ENCODE measurements at regions not wholly inside any gene's neighbourhood (a gene's known extent, or its start where the extent isn't known, plus 50 kb on each side); places are given as distances from the start of the nearest gene placed in this dataset.

DNA sequence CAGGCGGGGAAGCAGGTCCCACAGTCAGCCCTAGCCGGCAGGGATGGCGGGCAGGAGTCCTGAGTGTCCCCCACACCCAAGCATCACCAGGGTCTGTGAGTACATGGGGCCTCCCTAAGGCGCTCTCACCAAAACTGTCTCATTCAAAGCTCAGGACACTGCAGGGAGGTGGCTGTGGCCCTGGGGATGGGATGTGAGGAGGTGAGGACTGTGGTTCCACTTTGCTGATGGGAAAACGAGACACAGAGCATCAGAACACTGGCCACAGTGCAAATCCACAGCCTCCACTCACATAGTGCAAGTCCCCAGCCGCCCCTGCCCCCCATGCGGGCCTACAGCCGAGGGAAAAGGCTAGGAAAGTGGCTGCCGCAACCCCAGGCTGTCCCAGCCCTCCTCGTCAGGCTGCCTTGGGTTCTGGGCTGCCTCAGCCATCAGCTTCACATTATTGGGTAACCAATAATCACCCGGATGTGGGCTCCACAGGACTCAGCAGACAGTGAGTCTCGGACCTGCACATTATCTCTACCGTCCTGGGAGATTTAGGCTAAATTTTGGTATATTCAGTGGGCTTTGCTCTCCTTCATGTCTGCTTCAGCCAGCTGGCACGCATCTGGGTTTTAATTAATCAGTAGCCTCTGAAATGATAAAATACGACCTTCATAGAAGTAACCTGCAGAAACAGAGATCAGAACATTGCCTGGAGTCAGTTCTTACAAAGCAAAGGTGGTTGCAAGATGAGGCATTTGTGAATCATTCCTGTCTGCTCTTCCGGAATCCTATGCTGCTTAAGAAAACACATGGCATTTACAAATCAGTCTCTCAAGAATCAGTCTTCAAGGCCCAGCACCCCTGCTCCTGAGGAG, 77.0 kb downstream of the SOX1 start:
- TF ChIP-seq, protein P1, sequence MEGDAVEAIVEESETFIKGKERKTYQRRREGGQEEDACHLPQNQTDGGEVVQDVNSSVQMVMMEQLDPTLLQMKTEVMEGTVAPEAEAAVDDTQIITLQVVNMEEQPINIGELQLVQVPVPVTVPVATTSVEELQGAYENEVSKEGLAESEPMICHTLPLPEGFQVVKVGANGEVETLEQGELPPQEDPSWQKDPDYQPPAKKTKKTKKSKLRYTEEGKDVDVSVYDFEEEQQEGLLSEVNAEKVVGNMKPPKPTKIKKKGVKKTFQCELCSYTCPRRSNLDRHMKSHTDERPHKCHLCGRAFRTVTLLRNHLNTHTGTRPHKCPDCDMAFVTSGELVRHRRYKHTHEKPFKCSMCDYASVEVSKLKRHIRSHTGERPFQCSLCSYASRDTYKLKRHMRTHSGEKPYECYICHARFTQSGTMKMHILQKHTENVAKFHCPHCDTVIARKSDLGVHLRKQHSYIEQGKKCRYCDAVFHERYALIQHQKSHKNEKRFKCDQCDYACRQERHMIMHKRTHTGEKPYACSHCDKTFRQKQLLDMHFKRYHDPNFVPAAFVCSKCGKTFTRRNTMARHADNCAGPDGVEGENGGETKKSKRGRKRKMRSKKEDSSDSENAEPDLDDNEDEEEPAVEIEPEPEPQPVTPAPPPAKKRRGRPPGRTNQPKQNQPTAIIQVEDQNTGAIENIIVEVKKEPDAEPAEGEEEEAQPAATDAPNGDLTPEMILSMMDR (IDR thresholded peaks at IDR 0.05; ENCODE audit: insufficient read depth, low read length, poor library complexity, severe bottlenecking): no peak
- H3K36me3 ChIP-seq (ENCODE audit: control insufficient read depth, insufficient read depth, low read length): no peaks in the 10 kb centered on the region
- no peak overlapping the region for H3K4me3 ChIP-seq (ENCODE audit: low read depth, low read length)
- no peaks in the 10 kb centered on the region for H3K27me3 ChIP-seq (ENCODE audit: control insufficient read depth, insufficient read depth, low read length)
- DNase-seq (ENCODE audit: low read depth): peak; percentile 5

DNA sequence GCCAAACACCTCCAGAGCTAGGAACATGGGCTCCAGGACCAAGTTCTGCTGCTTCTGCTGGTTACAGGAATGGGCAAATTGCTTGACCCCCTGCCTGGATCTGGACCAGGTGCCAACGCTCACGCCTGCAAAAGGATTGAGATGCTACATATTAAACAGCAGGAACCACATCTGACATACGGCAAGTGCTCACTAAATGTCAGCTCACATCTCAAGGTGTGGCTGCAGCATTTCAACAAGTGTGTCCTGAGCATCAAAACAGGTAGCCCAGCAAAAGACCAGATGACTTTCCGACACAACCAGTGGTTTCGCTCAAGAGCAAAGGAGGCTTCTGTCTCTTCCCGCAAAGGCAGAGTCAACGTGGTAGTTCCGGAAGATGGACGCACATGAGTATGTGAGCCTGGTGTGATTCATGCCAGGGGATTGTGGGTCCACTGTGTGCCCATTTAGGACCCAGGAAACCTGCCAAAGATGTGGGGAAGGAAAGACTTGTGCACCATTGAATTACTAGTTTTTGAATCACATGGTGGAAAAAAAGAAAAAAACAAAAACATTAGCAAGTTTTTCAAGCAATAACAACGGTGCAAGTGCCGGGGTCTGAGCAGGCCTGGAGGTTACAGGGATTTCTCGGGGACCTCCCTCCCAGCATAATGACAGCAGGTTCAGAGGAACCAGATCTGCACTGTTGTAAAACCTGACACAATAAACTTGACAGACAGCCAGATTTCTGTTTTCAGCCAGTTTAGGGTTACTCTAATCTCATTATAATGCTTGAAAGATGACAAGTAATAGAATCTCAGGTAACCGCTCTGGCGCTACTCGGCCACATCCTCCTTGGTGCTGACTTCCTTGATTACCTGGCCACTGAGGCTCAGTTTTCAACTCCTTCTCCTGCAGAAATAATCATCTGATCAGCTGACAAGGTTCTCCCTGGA, 77.9 kb downstream of the SOX1 start:
- no peak for DNase-seq (ENCODE audit: low read depth)
- TF ChIP-seq, protein P1 (IDR thresholded peaks at IDR 0.05; ENCODE audit: insufficient read depth, low read length, poor library complexity, severe bottlenecking): no peak

DNA sequence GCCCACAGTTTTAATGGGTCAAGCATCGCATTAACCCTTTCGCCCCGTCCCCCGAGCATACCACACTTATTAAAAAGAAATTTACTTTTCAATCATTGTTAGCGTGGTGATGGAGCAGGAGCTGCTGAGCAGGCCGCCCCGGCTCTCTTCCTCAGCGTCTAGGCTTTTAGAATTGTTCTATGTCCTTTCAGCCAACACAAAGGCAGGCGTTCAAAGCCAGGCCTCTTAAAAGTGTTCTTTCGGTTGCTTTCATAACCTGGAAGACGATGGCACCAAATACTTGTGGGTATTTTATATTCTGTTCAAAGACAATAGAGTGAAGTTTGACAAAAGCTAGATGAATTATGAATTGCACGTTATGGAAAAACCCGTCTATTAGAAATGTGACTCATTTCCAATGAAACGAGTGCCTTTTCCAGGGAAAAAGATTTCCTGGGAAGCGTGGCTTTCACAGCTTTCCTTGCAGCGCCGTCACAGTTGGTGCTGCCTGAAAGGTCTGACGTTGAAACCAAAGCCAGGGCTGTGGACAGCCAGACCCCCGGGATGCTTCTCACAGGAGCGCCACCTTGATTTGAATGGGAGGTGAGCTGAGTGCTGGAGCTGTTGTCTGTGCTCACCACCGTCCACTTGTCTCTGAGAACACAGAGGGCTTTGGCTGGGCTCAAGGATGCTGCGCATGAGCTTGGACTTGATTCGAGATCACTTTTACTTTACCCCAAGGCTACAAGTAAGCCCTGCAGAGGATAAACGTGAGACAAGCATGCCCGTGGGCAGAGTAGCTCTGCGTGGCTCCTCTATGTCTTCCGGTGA, 78.8 kb downstream of the SOX1 start:
- Histone ChIP-seq H3K27me3 (ENCODE audit: control insufficient read depth, insufficient read depth, low read length) (no peaks in the 10 kb centered on the region), H3K36me3 (ENCODE audit: control insufficient read depth, insufficient read depth, low read length) (no peaks in the 10 kb centered on the region), H3K4me3 (ENCODE audit: low read depth, low read length) (no peak overlapping the region)
- no peak for DNase-seq (ENCODE audit: low read depth)
- TF ChIP-seq, protein P1 (IDR thresholded peaks at IDR 0.05; ENCODE audit: insufficient read depth, low read length, poor library complexity, severe bottlenecking): no peak

More for the DNA sequence above, 77.9 kb downstream of the SOX1 start:
- Histone ChIP-seq H3K4me3 (ENCODE audit: low read depth, low read length) (no peak overlapping the region), H3K27me3 (ENCODE audit: control insufficient read depth, insufficient read depth, low read length) (no peaks in the 10 kb centered on the region), H3K36me3 (ENCODE audit: control insufficient read depth, insufficient read depth, low read length) (no peaks in the 10 kb centered on the region)

GRCh38 chr13:112150352-112150751, 83.4 kb downstream of the SOX1 start:
- H3K27me3 ChIP-seq (ENCODE audit: control insufficient read depth, insufficient read depth, low read length): no peaks in the 10 kb centered on the region
- H3K4me3 ChIP-seq (ENCODE audit: low read depth, low read length): no peak overlapping the region
- no peak for DNase-seq (ENCODE audit: low read depth)
- TF ChIP-seq, protein P1 (IDR thresholded peaks at IDR 0.05; ENCODE audit: insufficient read depth, low read length, poor library complexity, severe bottlenecking): no peak
- H3K36me3 ChIP-seq (ENCODE audit: control insufficient read depth, insufficient read depth, low read length): no peaks in the 10 kb centered on the region

GRCh38 chr13:112152846-112153245, 85.9 kb downstream of the SOX1 start:
- H3K27me3 ChIP-seq (ENCODE audit: control insufficient read depth, insufficient read depth, low read length): no peaks in the 10 kb centered on the region
- no peaks in the 10 kb centered on the region for H3K36me3 ChIP-seq (ENCODE audit: control insufficient read depth, insufficient read depth, low read length)
- TF ChIP-seq, protein P1 (IDR thresholded peaks at IDR 0.05; ENCODE audit: insufficient read depth, low read length, poor library complexity, severe bottlenecking): no peak
- no peak for DNase-seq (ENCODE audit: low read depth)
- H3K4me3 ChIP-seq (ENCODE audit: low read depth, low read length): no peak overlapping the region

Data from kidney epithelial cell (primary cell).